ENCODE measurements at regions not wholly inside any gene's neighbourhood (a gene's known extent, or its start where the extent isn't known, plus 50 kb on each side); places are given as distances from the start of the nearest gene placed in this dataset.

GRCh38 chrX:45372151-45372550, 171.5 kb upstream of the DIPK2B start:
- ChIA-PET CTCF (no interaction called here), POLR2A (no interaction called here)
- peaks cover 4% of the 10 kb centered on the region; the same call in 1 of the 2 replicates for H3K9me3 ChIP-seq (ENCODE audit: control insufficient read depth, insufficient read depth, low read length)
- no peaks in the 10 kb centered on the region for H3K27me3 ChIP-seq (ENCODE audit: control insufficient read depth, insufficient read depth, low read length)
- no peak for TF ChIP-seq CTCF (IDR thresholded peaks at IDR 0.05; ENCODE audit: low read depth, low read length)
- H3K27ac ChIP-seq (ENCODE audit: low read depth, low read length), result no peak overlapping the region
- H3K4me3 ChIP-seq (ENCODE audit: low read depth, low read length), result no peak overlapping the region
- DNase-seq (ENCODE audit: low read depth, low spot score), result no peak

GRCh38 chrX:45368705-45369104, 168.0 kb upstream of the DIPK2B start:
- ChIA-PET CTCF (no interaction called here), POLR2A (no interaction called here)
- Histone ChIP-seq H3K4me3 (ENCODE audit: low read depth, low read length) (no peak overlapping the region), H3K9me3 (ENCODE audit: control insufficient read depth, insufficient read depth, low read length) (peaks cover 4% of the 10 kb centered on the region; the same call in 1 of the 2 replicates), H3K27me3 (ENCODE audit: control insufficient read depth, insufficient read depth, low read length) (no peaks in the 10 kb centered on the region), H3K27ac (ENCODE audit: low read depth, low read length) (no peak overlapping the region)
- DNase-seq (ENCODE audit: low read depth, low spot score), result no peak
- TF ChIP-seq CTCF (IDR thresholded peaks at IDR 0.05; ENCODE audit: low read depth, low read length), result no peak

GRCh38 chrX:45363596-45363995, 162.9 kb upstream of the DIPK2B start:
- Histone ChIP-seq H3K27ac (ENCODE audit: low read depth, low read length) (no peak overlapping the region), H3K4me3 (ENCODE audit: low read depth, low read length) (no peak overlapping the region), H3K9me3 (ENCODE audit: control insufficient read depth, insufficient read depth, low read length) (no peaks in the 10 kb centered on the region), H3K27me3 (ENCODE audit: control insufficient read depth, insufficient read depth, low read length) (no peaks in the 10 kb centered on the region)
- CTCF ChIA-PET, result no interaction called here
- POLR2A ChIA-PET, result no interaction called here
- no peak for TF ChIP-seq CTCF (IDR thresholded peaks at IDR 0.05; ENCODE audit: low read depth, low read length)
- no peak for DNase-seq (ENCODE audit: low read depth, low spot score)

GRCh38 chrX:45360571-45360970, 159.9 kb upstream of the DIPK2B start:
- POLR2A ChIA-PET, result no interaction called here
- TF ChIP-seq CTCF (IDR thresholded peaks at IDR 0.05; ENCODE audit: low read depth, low read length), result no peak
- no peak for DNase-seq (ENCODE audit: low read depth, low spot score)
- no peaks in the 10 kb centered on the region for H3K9me3 ChIP-seq (ENCODE audit: control insufficient read depth, insufficient read depth, low read length)
- no peak overlapping the region for H3K27ac ChIP-seq (ENCODE audit: low read depth, low read length)
- no peaks in the 10 kb centered on the region for H3K27me3 ChIP-seq (ENCODE audit: control insufficient read depth, insufficient read depth, low read length)
- CTCF ChIA-PET, result no interaction called here
- H3K4me3 ChIP-seq (ENCODE audit: low read depth, low read length), result no peak overlapping the region

- Histone ChIP-seq H3K9me3 (ENCODE audit: control insufficient read depth, insufficient read depth, low read length) (no peaks in the 10 kb centered on the region), H3K27ac (ENCODE audit: low read depth, low read length) (no peak overlapping the region), H3K27me3 (ENCODE audit: control insufficient read depth, insufficient read depth, low read length) (no peaks in the 10 kb centered on the region), H3K4me3 (ENCODE audit: low read depth, low read length) (no peak overlapping the region)
- ChIA-PET CTCF (no interaction called here), POLR2A (no interaction called here)
- TF ChIP-seq CTCF (IDR thresholded peaks at IDR 0.05; ENCODE audit: low read depth, low read length), result no peak
- no peak for DNase-seq (ENCODE audit: low read depth, low spot score)
Observed at GRCh38 chrX:45358392-45358791, 157.7 kb upstream of the DIPK2B start.

Data from AG04450 (cell line).